GM23338 (cell line): ENCODE measurements at regions not wholly inside any gene's neighbourhood (a gene's known extent, or its start where the extent isn't known, plus 50 kb on each side); places are given as distances from the start of the nearest gene placed in this dataset.

Experiments
- EZH2 ChIP-seq: fragments of 200-600 bp; sonication (generic); IDR thresholded peaks from one replicate; pipeline ENCODE4 v1.8.0; 2017; ENCODE audit warnings: antibody characterized with exemption, mild to moderate bottlenecking, low read depth; ENCODE audit not compliant: unreplicated experiment
- POLR2AphosphoS5 ChIP-seq: IDR thresholded peaks from 2 replicates; pipeline ENCODE4 v1.6.1; 2016; ENCODE audit warnings: antibody characterized with exemption, low read depth
- TF ChIP-seq, protein P1 (sequence below), 2 experiments: fragments of 200-600 bp in 1 of 2; sonication (generic) in 1 of 2; conservative IDR thresholded peaks; 2 replicates each; pipeline versions ENCODE4 v1.5.1 to v1.6.1; 2016 to 2017; ENCODE audit warnings: antibody characterized with exemption in 2 of 2, low read depth in 2 of 2, mild to moderate bottlenecking in 2 of 2, moderate library complexity in 1 of 2

DNA sequence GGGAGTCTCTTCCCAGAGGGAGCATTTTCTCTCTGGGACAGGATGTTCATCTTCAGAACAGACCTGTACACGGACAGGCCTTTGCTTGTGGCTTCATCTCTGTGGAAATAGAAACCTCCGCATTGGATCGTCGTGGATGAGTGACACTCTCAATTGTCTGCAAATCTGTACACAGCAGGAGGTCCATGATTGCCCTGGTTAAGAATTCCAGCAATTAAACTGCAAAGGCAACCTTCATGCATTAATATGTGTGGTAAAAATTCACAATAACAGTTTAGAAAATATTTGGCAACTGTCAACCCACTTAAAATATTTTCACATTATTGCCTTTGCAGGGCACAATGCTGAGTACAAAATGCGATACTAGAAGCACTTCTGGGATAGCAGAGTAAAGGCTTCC, 149.8 kb upstream of the SFSWAP start:
- TF ChIP-seq, protein P1, sequence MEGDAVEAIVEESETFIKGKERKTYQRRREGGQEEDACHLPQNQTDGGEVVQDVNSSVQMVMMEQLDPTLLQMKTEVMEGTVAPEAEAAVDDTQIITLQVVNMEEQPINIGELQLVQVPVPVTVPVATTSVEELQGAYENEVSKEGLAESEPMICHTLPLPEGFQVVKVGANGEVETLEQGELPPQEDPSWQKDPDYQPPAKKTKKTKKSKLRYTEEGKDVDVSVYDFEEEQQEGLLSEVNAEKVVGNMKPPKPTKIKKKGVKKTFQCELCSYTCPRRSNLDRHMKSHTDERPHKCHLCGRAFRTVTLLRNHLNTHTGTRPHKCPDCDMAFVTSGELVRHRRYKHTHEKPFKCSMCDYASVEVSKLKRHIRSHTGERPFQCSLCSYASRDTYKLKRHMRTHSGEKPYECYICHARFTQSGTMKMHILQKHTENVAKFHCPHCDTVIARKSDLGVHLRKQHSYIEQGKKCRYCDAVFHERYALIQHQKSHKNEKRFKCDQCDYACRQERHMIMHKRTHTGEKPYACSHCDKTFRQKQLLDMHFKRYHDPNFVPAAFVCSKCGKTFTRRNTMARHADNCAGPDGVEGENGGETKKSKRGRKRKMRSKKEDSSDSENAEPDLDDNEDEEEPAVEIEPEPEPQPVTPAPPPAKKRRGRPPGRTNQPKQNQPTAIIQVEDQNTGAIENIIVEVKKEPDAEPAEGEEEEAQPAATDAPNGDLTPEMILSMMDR (conservative IDR thresholded peaks at IDR 0.05; ENCODE audit: low read depth in 2 of 2) = no peak
- TF ChIP-seq POLR2AphosphoS5 (no peak), EZH2 (no peak)
